IMR-90 (cell line): ENCODE measurements at regions not wholly inside any gene's neighbourhood (a gene's known extent, or its start where the extent isn't known, plus 50 kb on each side); places are given as distances from the start of the nearest gene placed in this dataset.

Experiments used
- ATAC-seq: fragments of 200-7000 bp; cut with Tn5 transposase; 2 replicates; pipeline ENCODE4 v1.9.1; 2020; ENCODE audit warnings: low read depth, mild to moderate bottlenecking, moderate library complexity
- BruUV-seq: library from RNA; stranded (reverse); fragments of 400-500 nt; replicated peaks from 2 replicates; lab custom pipeline; 2021; lab: Mats Ljungman, UMichigan
- CTCF ChIA-PET: fragments of 300-600 bp; formaldehyde crosslinking; extraction: SDS; loops from one replicate; lab custom pipeline; 2021; ENCODE audit warnings: antibody characterized with exemption; lab: Yijun Ruan, JAX
- POLR2A ChIA-PET: fragments of 300-600 bp; sonication (Branson Sonifier 250); formaldehyde crosslinking; loops from one replicate; lab custom pipeline; 2022; ENCODE audit warnings: antibody characterized with exemption; ENCODE audit not compliant: unreplicated experiment; lab: Charles Lee
- DNase-seq: peaks from one replicate; pipeline ENCODE4 v3.0.0; 2013
- H2AFZ ChIP-seq: replicated peaks from 2 replicates; pipeline ENCODE3; 2013; ENCODE audit warnings: low read length, mild to moderate bottlenecking; ENCODE audit not compliant: poor library complexity
- H2AK5ac ChIP-seq: 2 replicates; pipeline ENCODE4 v1.6.1; 2013; ENCODE audit warnings: low read depth, low read length, inconsistent platforms
- H2AK9ac ChIP-seq: replicated peaks from 2 replicates; pipeline ENCODE3; 2013; ENCODE audit warnings: mild to moderate bottlenecking, low read depth, low read length, moderate library complexity; ENCODE audit not compliant: poor library complexity
- H2BK120ac ChIP-seq: 2 replicates; pipeline ENCODE4 v1.6.1; 2013; ENCODE audit warnings: low read depth, low read length, inconsistent platforms
- H2BK15ac ChIP-seq: 3 replicates; pipeline ENCODE4 v1.6.1; 2013; ENCODE audit warnings: low read depth, low read length, inconsistent platforms
- H2BK20ac ChIP-seq: 2 replicates; pipeline ENCODE4 v1.6.1; 2013; ENCODE audit warnings: low read depth, mild to moderate bottlenecking, inconsistent platforms, low read length, moderate library complexity
- H2BK5ac ChIP-seq: 2 replicates; pipeline ENCODE4 v1.6.1; 2013; ENCODE audit warnings: mild to moderate bottlenecking, low read depth, low read length, inconsistent platforms; ENCODE audit not compliant: poor library complexity, severe bottlenecking
- H3K14ac ChIP-seq: replicated peaks from 2 replicates; pipeline ENCODE4 v1.6.1; 2013; ENCODE audit warnings: low read depth, low read length, inconsistent platforms
- H3K18ac ChIP-seq: 2 replicates; pipeline ENCODE4 v1.6.1; 2013; ENCODE audit warnings: low read depth, low read length, control low read depth
- H3K23ac ChIP-seq: 2 replicates; pipeline ENCODE4 v1.6.1; 2013; ENCODE audit warnings: low read depth, low read length, inconsistent platforms
- H3K27ac ChIP-seq: 2 replicates; pipeline ENCODE4 v1.5.1; 2013; ENCODE audit warnings: mild to moderate bottlenecking, control low read depth, low read length; ENCODE audit not compliant: insufficient read depth
- H3K27me3 ChIP-seq: 2 replicates; pipeline ENCODE4 v1.6.1; 2013; ENCODE audit warnings: low read length; ENCODE audit not compliant: control insufficient read depth, insufficient read depth
- H3K36me3 ChIP-seq: 2 replicates; pipeline ENCODE4 v1.6.1; 2013; ENCODE audit warnings: low read length, mixed read lengths; ENCODE audit not compliant: control insufficient read depth, insufficient read depth
- H3K4ac ChIP-seq: 2 replicates; pipeline ENCODE4 v1.6.1; 2013; ENCODE audit warnings: low read depth, low read length, inconsistent platforms
- H3K4me1 ChIP-seq: 2 replicates; pipeline ENCODE4 v1.6.1; 2013; ENCODE audit warnings: low read length, mixed read lengths; ENCODE audit not compliant: control insufficient read depth, insufficient read depth
- H3K4me2 ChIP-seq: 2 replicates; pipeline ENCODE4 v1.6.1; 2013; ENCODE audit warnings: low read depth, mild to moderate bottlenecking, control low read depth, low read length, moderate library complexity
- H3K4me3 ChIP-seq: 2 replicates; pipeline ENCODE4 v1.5.1; 2013; ENCODE audit warnings: low read depth, mild to moderate bottlenecking, control low read depth, low read length, moderate library complexity; ENCODE audit not compliant: insufficient read depth
- H3K56ac ChIP-seq: 2 replicates; pipeline ENCODE4 v1.6.1; 2013; ENCODE audit warnings: low read length, inconsistent platforms; ENCODE audit not compliant: insufficient read depth; ENCODE audit errors: extremely low read depth
- H3K79me1 ChIP-seq, 2 experiments: 2 replicates each; pipeline ENCODE4 v1.6.1; 2013; ENCODE audit warnings: low read length in 2 of 2, inconsistent platforms in 1 of 2, low read depth in 1 of 2
- H3K9ac ChIP-seq: 2 replicates; pipeline ENCODE4 v1.6.1; 2013; ENCODE audit warnings: low read depth, low read length, control low read depth
- H3K9me1 ChIP-seq: 2 replicates; pipeline ENCODE4 v1.6.1; 2013; ENCODE audit warnings: low read length, inconsistent platforms; ENCODE audit not compliant: insufficient read depth
- H3K9me3 ChIP-seq: 2 replicates; pipeline ENCODE4 v1.6.1; 2013; ENCODE audit warnings: low read length; ENCODE audit not compliant: control insufficient read depth, insufficient read depth
- H4K20me1 ChIP-seq: 2 replicates; pipeline ENCODE4 v1.6.1; 2013; ENCODE audit warnings: low read length, inconsistent platforms; ENCODE audit not compliant: insufficient read depth
- H4K5ac ChIP-seq: 2 replicates; pipeline ENCODE4 v1.6.1; 2013; ENCODE audit warnings: mild to moderate bottlenecking, low read depth, low read length, control low read depth
- H4K8ac ChIP-seq, 2 experiments: 2 replicates each; pipeline ENCODE4 v1.6.1; 2013; ENCODE audit warnings: low read depth in 2 of 2, low read length in 2 of 2, control low read depth in 1 of 2, inconsistent platforms in 1 of 2
- H4K91ac ChIP-seq: 2 replicates; pipeline ENCODE4 v1.6.1; 2013; ENCODE audit warnings: low read depth, low read length, inconsistent platforms; ENCODE audit not compliant: insufficient read depth
- ELK1 ChIP-seq: fragments of 150-350 bp; IDR thresholded peaks from 2 replicates; pipeline ENCODE4 v1.6.1; 2016; ENCODE audit warnings: low read depth, mild to moderate bottlenecking, low read length, moderate library complexity, borderline replicate concordance
- FOS ChIP-seq: fragments of 150-350 bp; IDR thresholded peaks from 2 replicates; pipeline ENCODE4 v1.6.1; 2016; ENCODE audit warnings: low read depth, low read length
- MXI1 ChIP-seq: IDR thresholded peaks from 2 replicates; pipeline ENCODE4 v1.6.1; 2012; ENCODE audit warnings: low read depth, mild to moderate bottlenecking, low read length, moderate library complexity, borderline replicate concordance
- WGBS, 2 experiments: methylation state at CpG; one replicate each; pipeline versions ENCODE4 v1.1.5 to v1.1.7; 2013; ENCODE audit warnings: missing lambda C conversion rate in 2 of 2; ENCODE audit not compliant: insufficient read length in 1 of 2; ENCODE audit errors: extremely low coverage in 2 of 2; 5-methylcytosine and 5-hydroxymethylcytosine counted together
- dilution Hi-C: fragments of 300-500 bp; cut with HindIII; formaldehyde crosslinking; loops from one replicate; pipeline ENCODE4 v1.14.3; 2018; ENCODE audit warnings: low sequenced_read_pairs; ENCODE audit not compliant: unreplicated experiment
- in situ Hi-C: fragments of 300-500 bp; cut with MboI; formaldehyde crosslinking; loops from 3 replicates; pipeline ENCODE4 v1.14.3; 2019; ENCODE audit warnings: low sequenced_read_pairs, inconsistent platforms, mixed read lengths
- intact Hi-C: fragments of 100-400 bp; cut with micrococcal nuclease; formaldehyde crosslinking; loops from 2 replicates; pipeline ENCODE4 v1.10.0; 2022

- ChIA-PET POLR2A (no interaction called here), CTCF (no interaction called here)
- dilution Hi-C loops (no loop called here), in situ Hi-C loops (no loop called here), intact Hi-C loops (no loop called here)
- Histone ChIP-seq H3K14ac (no peak overlapping the region), H3K4me1 (no peaks in the 10 kb centered on the region), H3K79me1 (no peaks in the 10 kb centered on the region), H3K9me1 (no peaks in the 10 kb centered on the region), H3K36me3 (no peaks in the 10 kb centered on the region), H3K4me2 (no peak overlapping the region), H2AK9ac (no peak overlapping the region), H3K18ac (no peak overlapping the region), H4K5ac (no peak overlapping the region), H2BK20ac (no peak overlapping the region), H2AFZ (no peak overlapping the region), H3K4ac (no peak overlapping the region), H2BK5ac (no peak overlapping the region), H3K27me3 (peaks cover 25% of the 10 kb centered on the region), H3K56ac (no peak overlapping the region), H3K4me3 (no peak overlapping the region), H2AK5ac (no peak overlapping the region), H3K9ac (no peak overlapping the region), H2BK15ac (no peak overlapping the region), H3K9me3 (no peaks in the 10 kb centered on the region; the same call in 1 of the 2 replicates), H2BK120ac (no peak overlapping the region), H4K20me1 (no peaks in the 10 kb centered on the region), H4K8ac (no peak overlapping the region), H3K23ac (no peak overlapping the region), H3K27ac (no peak overlapping the region), H4K91ac (no peak overlapping the region)
- no CpG with 5 or more reads among the region's 5 CpGs for WGBS, 2 experiments
- TF ChIP-seq FOS (no peak), MXI1 (no peak), ELK1 (no peak)
- no peak for DNase-seq
- no TSS peak for BruUV-seq
- no peak for ATAC-seq
Observed at GRCh38 chr7:106397994-106398393, 113.2 kb upstream of the NAMPT start.
